B cell (primary cell): ENCODE measurements at regions not wholly inside any gene's neighbourhood (a gene's known extent, or its start where the extent isn't known, plus 50 kb on each side); places are given as distances from the start of the nearest gene placed in this dataset.

Source experiments
- CTCF ChIP-seq: fragments of 200-600 bp; IDR thresholded peaks from one replicate; pipeline ENCODE4 v1.8.0; 2022; ENCODE audit warnings: antibody characterized with exemption, mild to moderate bottlenecking
- EZH2 ChIP-seq: IDR thresholded peaks from 2 replicates; pipeline ENCODE4 v1.6.1; 2012; ENCODE audit warnings: borderline replicate concordance, low read depth, mild to moderate bottlenecking, moderate library complexity, low read length; ENCODE audit not compliant: insufficient read depth, poor library complexity, severe bottlenecking

GRCh38 chr2:190129421-190130199 lies 67.1 kb upstream of the MSTN start:
- no peak for TF ChIP-seq EZH2
- no peak for TF ChIP-seq CTCF
